Liver (tissue), 3 donors: ENCODE measurements at regions not wholly inside any gene's neighbourhood (a gene's known extent, or its start where the extent isn't known, plus 50 kb on each side); places are given as distances from the start of the nearest gene placed in this dataset.

Experiments used
- CTCF ChIP-seq: fragments of 150-350 bp; IDR thresholded peaks from 2 replicates; pipeline ENCODE4 v1.5.1; 2017; ENCODE audit warnings: improper control_type of control experiment, low read depth, low read length; ENCODE audit not compliant: missing input control
- RAD21 ChIP-seq, 2 donors: IDR thresholded peaks; 2 replicates each; pipeline ENCODE4 v1.6.1; 2016; ENCODE audit warnings: antibody characterized with exemption in 2 of 2, mild to moderate bottlenecking in 2 of 2
- TAF1 ChIP-seq: conservative IDR thresholded peaks from 2 replicates; pipeline ENCODE4 v1.6.1; 2016; ENCODE audit warnings: antibody characterized with exemption, mild to moderate bottlenecking
- YY1 ChIP-seq: IDR thresholded peaks from 2 replicates; pipeline ENCODE4 v1.6.1; 2016; ENCODE audit warnings: antibody characterized with exemption, mild to moderate bottlenecking
- donor health status: healthy.
- donor health status: healthy.

GRCh38 chr19:16025108-16026101 lies 50.9 kb upstream of the TPM4 start:
- TF ChIP-seq CTCF (peak; percentile 45), RAD21 (IDR thresholded peaks at IDR 0.05) (peak; percentile 67 to 79), TAF1 (no peak), YY1 (no peak)
